SIG-M5 treated with dmso at 0.1 percent for 504 hours (cell line): ENCODE measurements at regions not wholly inside any gene's neighbourhood (a gene's known extent, or its start where the extent isn't known, plus 50 kb on each side); places are given as distances from the start of the nearest gene placed in this dataset.

ENCODE experiments used
- DNase-seq: peaks from one replicate; lab custom pipeline; 2025; ENCODE audit not compliant: unreplicated experiment; lab: John Stamatoyannopoulos, UW

DNA sequence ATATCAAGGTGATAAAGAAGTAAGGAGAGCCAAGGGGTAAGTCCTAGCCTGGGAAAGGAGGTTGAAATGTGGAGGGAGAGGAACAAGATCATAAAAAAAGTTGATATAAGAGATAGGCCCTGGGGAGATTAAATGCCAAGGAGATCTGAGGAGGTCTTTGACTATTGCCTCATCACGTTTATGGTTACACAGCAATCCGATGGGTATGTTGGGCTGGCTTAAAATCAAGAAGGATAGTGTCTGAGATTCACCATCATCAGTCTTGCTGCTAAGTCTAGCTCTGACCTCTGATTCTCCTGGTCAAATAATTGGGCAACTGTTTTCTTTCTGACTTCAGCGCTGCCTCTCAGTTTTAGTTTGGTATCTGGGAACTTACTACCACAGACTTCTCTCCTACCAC, 416.3 kb downstream of the GPATCH2 start:
- DNase-seq = no peak

- DNase-seq = no peak
These were observed 419.4 kb downstream of the GPATCH2 start for GRCh38 chr1:217211486-217211885.

GRCh38 chr1:217205578-217205977, 425.3 kb downstream of the GPATCH2 start:
- no peak for DNase-seq

- no peak for DNase-seq
These were observed 434.3 kb downstream of the GPATCH2 start for GRCh38 chr1:217196616-217197015.

DNA sequence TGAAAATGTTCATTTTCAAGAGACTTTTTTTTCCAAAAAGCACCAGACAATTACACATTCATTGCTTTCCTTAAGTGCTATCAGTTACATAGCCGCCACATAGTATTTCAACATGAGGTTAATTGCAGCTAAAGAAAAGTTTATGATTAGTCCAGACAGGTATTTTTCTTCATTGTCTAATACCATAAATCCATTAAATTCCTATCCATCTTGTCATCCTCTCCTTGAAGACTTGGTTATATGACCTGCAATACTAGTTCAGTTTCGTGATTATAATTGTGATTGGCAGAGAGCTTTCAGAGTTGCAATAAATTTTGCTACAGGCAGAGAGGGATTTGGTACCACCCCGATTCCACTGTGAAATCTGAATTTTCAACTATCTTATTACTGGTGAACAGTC, 437.7 kb downstream of the GPATCH2 start:
- DNase-seq = no peak

GRCh38 chr1:217191441-217191840, 439.4 kb downstream of the GPATCH2 start:
- DNase-seq = no peak

- DNase-seq = no peak
These were observed 440.5 kb downstream of the GPATCH2 start for GRCh38 chr1:217190359-217190758.

GRCh38 chr1:217189362-217189761, 441.5 kb downstream of the GPATCH2 start:
- DNase-seq = no peak

DNA sequence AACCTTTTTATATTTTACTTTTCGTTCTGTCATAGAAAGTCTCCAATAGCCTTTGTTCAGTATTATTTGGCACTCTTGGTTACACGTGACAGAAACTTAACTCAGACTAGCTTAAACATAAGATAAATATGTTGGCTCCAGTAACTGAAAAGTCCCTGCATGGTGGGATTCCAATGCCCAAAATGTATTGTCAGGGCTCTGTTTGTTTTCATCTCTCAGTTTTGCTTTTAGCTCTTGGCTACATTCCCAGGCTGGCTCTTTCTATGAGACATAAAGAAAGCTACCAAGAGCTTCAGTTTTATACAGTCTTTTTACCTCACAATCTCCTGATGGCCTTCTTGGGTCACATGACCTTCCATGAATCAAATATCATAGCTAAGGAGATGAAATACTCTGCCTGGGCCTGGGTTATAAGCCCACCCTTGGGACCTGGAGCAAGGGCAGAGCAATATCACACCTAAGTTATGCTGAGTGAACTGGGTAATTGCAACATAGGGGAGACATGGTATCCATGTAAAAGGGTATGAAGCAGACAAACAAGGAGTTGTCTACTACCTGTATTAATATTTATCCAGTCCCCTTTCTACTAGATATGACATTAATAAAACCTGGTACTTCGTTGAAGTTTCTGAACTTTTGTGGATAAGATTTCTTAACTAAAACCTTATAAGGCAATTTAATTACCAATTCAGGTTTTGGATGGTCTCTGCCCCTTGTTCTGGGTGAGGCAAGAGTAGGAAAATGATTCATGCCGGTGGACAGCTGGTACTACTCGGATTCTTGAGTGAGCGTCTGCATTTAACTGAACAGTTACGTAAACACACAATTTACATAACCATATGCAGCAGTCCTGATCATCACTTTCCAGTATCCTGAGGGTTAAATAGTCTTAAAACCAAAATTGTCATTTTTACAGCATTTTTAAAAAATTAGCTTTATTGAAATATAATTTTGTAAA, 442.3 kb downstream of the GPATCH2 start:
- no peak for DNase-seq

DNA sequence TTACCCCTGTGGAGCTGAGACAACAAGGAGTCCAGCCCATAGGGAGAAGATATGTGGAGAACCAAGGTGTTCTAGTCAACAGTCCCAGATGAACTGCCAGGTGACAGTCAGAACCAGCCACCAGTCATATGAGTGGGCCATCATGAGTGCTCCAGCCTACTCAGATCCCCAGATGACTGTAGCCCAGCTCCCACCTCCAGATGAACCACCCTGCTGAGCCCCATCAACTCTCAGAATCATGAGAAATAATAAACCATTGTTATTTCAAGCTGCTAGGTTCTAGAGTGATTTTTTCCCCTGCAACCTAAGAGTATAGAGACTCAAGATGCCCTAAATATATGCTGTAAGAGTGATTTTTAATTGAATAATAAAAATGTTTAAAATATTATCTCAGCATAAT, 444.2 kb downstream of the GPATCH2 start:
- no peak for DNase-seq

- DNase-seq = no peak
These were observed 446.0 kb downstream of the GPATCH2 start for GRCh38 chr1:217184854-217185253.

GRCh38 chr1:217182992-217183391, 447.9 kb downstream of the GPATCH2 start:
- no peak for DNase-seq

DNA sequence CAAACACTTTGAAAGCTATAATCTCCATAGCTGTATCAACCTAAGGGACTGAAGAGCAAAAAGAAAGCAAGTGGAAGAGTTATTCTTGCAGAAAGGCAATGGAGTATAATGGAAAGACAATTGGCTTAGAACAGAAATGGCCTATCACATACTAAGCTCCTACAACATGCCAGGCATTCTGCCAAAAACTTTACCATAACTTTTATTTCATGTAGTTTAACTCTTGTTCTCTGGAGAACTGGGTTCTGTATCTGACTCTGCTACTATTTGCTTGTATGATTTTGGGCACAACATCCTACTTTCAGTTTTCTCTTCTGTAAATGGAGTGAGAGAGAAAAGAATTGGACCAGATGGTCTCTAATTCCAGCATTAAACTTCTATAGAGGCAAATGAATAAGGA, 449.1 kb downstream of the GPATCH2 start:
- DNase-seq = no peak

GRCh38 chr1:217181176-217181746, 449.6 kb downstream of the GPATCH2 start:
- DNase-seq = no peak

- DNase-seq = no peak
These were observed 450.4 kb downstream of the GPATCH2 start for GRCh38 chr1:217180443-217180842.

DNA sequence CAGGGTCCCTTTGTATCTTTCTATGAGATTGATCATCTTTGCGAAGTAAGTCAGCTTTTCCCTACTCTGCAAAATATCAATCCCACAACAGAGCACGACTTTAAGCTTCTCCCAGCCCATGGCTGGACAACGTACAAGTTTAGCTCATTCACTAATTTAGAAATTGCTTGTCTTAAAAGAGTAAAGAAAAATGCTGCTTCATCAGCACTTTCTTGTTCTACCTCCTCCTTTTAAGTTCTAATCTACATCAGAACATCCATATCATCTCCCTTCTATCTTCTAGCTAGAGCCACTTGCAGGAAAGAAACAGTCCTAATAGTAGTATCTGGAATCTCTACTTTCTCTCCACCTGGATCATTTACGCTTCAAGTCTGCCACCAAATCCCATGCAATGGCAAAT, 441.2 kb upstream of the ESRRG start:
- DNase-seq = no peak

- no peak for DNase-seq
These were observed 430.1 kb upstream of the ESRRG start for GRCh38 chr1:217153361-217153760.

DNA sequence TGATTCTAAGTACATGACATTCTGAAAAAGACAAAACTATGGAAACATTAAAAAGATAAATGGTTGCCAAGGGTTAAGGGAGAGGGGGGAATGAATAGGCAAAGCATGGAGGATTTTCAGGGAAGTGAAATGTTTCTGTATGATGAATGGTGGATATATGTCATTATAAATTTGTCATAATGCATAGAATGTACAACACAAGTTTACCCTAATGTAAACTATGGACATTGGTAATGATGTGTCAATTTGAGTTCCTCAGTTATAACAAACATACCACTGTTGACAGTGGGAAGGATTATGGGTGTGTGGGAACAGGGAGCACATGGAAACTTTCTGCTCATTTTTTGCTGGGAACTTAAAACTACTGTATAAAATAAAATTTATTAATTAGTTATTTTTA, 427.1 kb upstream of the ESRRG start:
- no peak for DNase-seq

- no peak for DNase-seq
These were observed 426.6 kb upstream of the ESRRG start for GRCh38 chr1:217149791-217150190.

DNA sequence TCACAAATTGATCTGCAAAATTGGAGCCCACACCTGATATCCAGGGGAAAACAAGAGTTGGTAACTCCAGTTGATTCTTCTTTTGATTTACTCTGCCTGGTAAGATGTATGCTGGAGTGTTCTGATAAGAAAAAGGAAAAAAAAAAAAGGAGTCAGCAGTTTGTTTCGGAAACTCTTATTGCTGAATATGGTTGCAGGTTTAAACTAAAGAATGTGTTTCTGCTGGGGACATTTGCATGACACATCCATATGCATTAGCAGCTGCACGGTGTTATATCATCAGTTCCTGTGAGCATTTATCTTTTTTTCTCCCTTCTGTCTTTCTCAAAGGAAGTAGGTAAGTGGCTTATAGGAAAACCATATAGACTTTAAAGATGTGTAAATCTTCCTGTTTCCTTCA, 418.5 kb upstream of the ESRRG start:
- no peak for DNase-seq

DNA sequence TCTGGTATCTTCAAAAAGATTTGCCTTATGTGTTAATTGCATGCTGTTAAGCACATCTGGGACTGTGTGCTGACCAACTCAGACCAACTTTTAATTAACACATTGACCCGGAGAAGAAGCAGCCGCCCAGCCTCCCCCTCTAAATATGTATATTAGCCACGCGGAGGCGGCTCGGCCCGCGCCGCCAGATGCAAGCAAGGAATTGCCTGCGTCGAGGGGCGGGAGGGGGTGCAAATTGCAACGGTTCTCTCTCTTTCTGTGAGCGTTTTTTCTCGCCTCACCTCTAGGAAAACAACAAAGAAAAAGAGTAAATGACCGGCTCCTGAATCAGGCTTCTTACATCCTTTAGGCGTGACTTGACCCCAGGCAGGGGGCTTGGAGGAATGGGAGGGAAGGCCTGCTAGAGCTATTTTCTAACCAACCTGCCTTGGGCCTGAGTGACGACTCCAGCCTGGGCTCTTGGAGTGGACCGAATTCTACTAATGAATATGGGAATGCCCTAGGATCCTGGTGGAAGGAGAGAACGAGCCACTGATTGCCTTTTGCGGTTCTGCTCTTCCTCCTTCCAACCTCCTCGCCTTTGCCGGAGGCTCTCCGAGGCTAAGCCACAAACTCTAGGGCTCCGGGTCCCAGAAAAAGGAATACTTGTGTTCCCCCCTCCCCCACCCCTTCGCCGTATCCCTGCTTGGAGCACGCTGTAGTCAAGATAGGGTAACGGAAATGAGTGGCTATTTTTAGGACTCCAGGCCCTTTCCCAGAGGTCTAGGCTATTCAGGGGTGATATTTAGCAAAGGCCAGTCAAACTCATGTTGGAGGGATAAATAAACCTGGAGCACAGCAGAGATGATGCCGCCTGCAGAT, 417.0 kb upstream of the ESRRG start:
- DNase-seq = no peak

DNA sequence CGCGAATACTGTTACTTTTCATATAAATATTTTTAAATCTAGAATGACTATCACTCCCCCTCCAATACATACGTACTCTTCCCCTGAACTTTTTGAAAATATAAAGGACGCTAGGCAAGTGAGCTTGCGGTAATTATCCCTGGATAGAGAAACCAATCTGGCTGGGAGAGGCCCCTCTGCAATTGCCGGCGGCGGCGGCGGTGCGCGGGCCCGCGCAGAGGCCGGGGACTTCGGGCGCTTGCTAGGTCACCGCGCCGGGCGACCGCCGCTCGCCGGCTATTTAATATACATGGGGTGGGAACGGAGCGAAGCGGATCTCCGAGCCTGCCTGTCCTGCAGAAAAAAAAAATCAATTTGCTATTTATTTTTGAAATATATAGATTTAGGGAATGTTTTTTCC, 416.3 kb upstream of the ESRRG start:
- no peak for DNase-seq
